MM.1S (cell line): ENCODE measurements at regions not wholly inside any gene's neighbourhood (a gene's known extent, or its start where the extent isn't known, plus 50 kb on each side); places are given as distances from the start of the nearest gene placed in this dataset.

Experiments used
- CTCF ChIP-seq: fragments of 300-600 bp; sonication (generic); IDR thresholded peaks from 2 replicates; pipeline ENCODE4 v1.5.1; 2016; ENCODE audit warnings: antibody characterized with exemption, low read length, mixed read lengths
- EZH2 ChIP-seq: fragments of 300-600 bp; sonication (generic); optimal IDR thresholded peaks from 2 replicates; pipeline ENCODE3; 2017; ENCODE audit warnings: low read depth, mild to moderate bottlenecking, antibody characterized with exemption, low read length, mixed read lengths

DNA sequence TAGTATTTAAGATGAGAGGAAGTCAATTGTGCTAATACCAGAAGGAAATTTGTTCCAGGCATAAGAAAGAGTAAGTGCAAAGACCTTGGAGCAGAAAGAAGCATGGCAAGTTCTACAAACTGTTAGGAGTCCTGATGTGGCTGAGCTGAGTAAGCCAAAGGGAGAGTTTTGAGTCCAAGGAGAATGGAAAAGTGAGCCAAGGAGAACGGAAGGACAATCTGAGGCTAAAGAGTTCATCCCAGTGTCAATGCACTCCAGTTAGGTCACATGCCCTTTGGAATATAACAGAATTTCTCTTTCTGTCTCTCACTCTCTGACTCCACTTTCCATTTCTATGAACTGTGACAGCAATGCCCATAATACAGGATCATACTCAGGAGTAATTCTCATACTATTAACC is 224.7 kb downstream of the CAAP1 start:
- TF ChIP-seq CTCF (no peak), EZH2 (no peak)
